B cell (primary cell): ENCODE measurements at regions not wholly inside any gene's neighbourhood (a gene's known extent, or its start where the extent isn't known, plus 50 kb on each side); places are given as distances from the start of the nearest gene placed in this dataset.

Experiments used
- ATAC-seq: fragments of 200-7000 bp; cut with Tn5 transposase; one replicate; pipeline ENCODE4 v1.10.0; 2021; ENCODE audit warnings: low read depth, mild to moderate bottlenecking, moderate number of reproducible peaks, moderate library complexity
- CTCF ChIA-PET: fragments of 350-600 bp; sonication (Branson Sonifier 250); formaldehyde crosslinking; loops from one replicate; lab custom pipeline; 2021; ENCODE audit warnings: antibody characterized with exemption, inconsistent platforms; lab: Charles Lee
- POLR2A ChIA-PET: fragments of 350-600 bp; sonication (Branson Sonifier 250); formaldehyde crosslinking; loops from one replicate; lab custom pipeline; 2021; ENCODE audit warnings: antibody characterized with exemption; lab: Charles Lee
- DNase-seq: peaks from one replicate; pipeline ENCODE4 v3.0.0; 2013
- H2AFZ ChIP-seq: 2 replicates; pipeline ENCODE4 v1.6.1; 2012; ENCODE audit warnings: mild to moderate bottlenecking, low read depth, low read length; ENCODE audit not compliant: insufficient read depth, poor library complexity, severe bottlenecking
- H3K27ac ChIP-seq, 2 donors: 1 replicate in 1 of 2; 2 replicates in 1 of 2; pipeline ENCODE4 v1.5.1; 2012 to 2013; ENCODE audit warnings: low read length in 2 of 2, mild to moderate bottlenecking in 2 of 2, moderate library complexity in 1 of 2
- H3K27me3 ChIP-seq, 4 experiments: fragments of 200-600 bp in 1 of 4; sonication (generic) in 1 of 4; replicated peaks in 1 of 4; 1 replicate in 2 of 4; 2 replicates in 2 of 4; pipeline versions ENCODE4 v1.6.1 to v1.7.0; 2013 to 2016; ENCODE audit warnings: low read length in 3 of 4, mild to moderate bottlenecking in 2 of 4, mixed read lengths in 1 of 4, moderate library complexity in 1 of 4; ENCODE audit not compliant: insufficient read depth in 4 of 4, control insufficient read depth in 3 of 4; ENCODE audit errors: control extremely low read depth in 1 of 4
- H3K36me3 ChIP-seq, 2 experiments: replicated peaks in 1 of 2; 1 replicate in 1 of 2; 2 replicates in 1 of 2; pipeline versions ENCODE4 v1.6.1 to v1.7.1; 2013; ENCODE audit warnings: low read length in 1 of 2; ENCODE audit not compliant: insufficient read depth in 2 of 2, control insufficient read depth in 1 of 2; ENCODE audit errors: control extremely low read depth in 1 of 2, extremely low read depth in 1 of 2
- H3K4me1 ChIP-seq, 2 donors: fragments of 200-600 bp in 1 of 2; sonication (generic) in 1 of 2; 1 replicate in 1 of 2; 2 replicates in 1 of 2; pipeline versions ENCODE4 v1.5.1 to v1.6.1; 2013 to 2017; ENCODE audit warnings: low read length in 2 of 2; ENCODE audit not compliant: control insufficient read depth in 2 of 2, insufficient read depth in 2 of 2
- H3K4me2 ChIP-seq: replicated peaks from 2 replicates; pipeline ENCODE3; 2012; ENCODE audit warnings: mild to moderate bottlenecking, low read depth, low read length; ENCODE audit not compliant: poor library complexity, severe bottlenecking
- H3K4me3 ChIP-seq, 5 experiments: fragments of 200-600 bp in 1 of 5; sonication (generic) in 1 of 5; 1 replicate in 3 of 5; 2 replicates in 2 of 5; pipeline versions ENCODE4 v1.5.1 to v1.7.0; 2011 to 2016; ENCODE audit warnings: low read length in 4 of 5, mild to moderate bottlenecking in 4 of 5, low read depth in 2 of 5, control low read depth in 1 of 5, moderate library complexity in 1 of 5; ENCODE audit not compliant: insufficient read depth in 1 of 5; ENCODE audit errors: control extremely low read depth in 1 of 5, extremely low read depth in 1 of 5
- H3K79me2 ChIP-seq: fragments of 200-600 bp; sonication (generic); one replicate; pipeline ENCODE4 v1.6.0; 2016; ENCODE audit warnings: low read length; ENCODE audit not compliant: control insufficient read depth, insufficient read depth
- H3K9ac ChIP-seq: fragments of 200-600 bp; sonication (generic); 2 replicates; pipeline ENCODE4 v1.6.1; 2017; ENCODE audit warnings: mild to moderate bottlenecking, low read length, moderate library complexity
- H3K9me3 ChIP-seq, 3 donors: one replicate each; pipeline versions ENCODE4 v1.6.1 to v1.7.1; 2013; ENCODE audit warnings: low read length in 2 of 3; ENCODE audit not compliant: control insufficient read depth in 2 of 3, insufficient read depth in 1 of 3; ENCODE audit errors: control extremely low read depth in 1 of 3
- H4K20me1 ChIP-seq: 2 replicates; pipeline ENCODE4 v1.6.0; 2012; ENCODE audit warnings: mild to moderate bottlenecking, low read length; ENCODE audit not compliant: insufficient read depth, control insufficient read depth, poor library complexity, severe bottlenecking
- H3K27ac Mint-ChIP-seq: one replicate; pipeline ENCODE4 v1.8.0; 2021; ENCODE audit warnings: mixed read lengths
- H3K27me3 Mint-ChIP-seq: one replicate; pipeline ENCODE4 v1.8.0; 2021; ENCODE audit warnings: mixed read lengths
- H3K4me1 Mint-ChIP-seq: one replicate; pipeline ENCODE4 v1.8.0; 2021; ENCODE audit warnings: mixed read lengths
- H3K4me3 Mint-ChIP-seq: one replicate; pipeline ENCODE4 v1.8.0; 2021; ENCODE audit warnings: mixed read lengths
- H3K9me3 Mint-ChIP-seq: one replicate; pipeline ENCODE4 v1.8.0; 2022; ENCODE audit warnings: mixed read lengths; ENCODE audit not compliant: insufficient read depth
- CTCF ChIP-seq: fragments of 200-600 bp; IDR thresholded peaks from one replicate; pipeline ENCODE4 v1.8.0; 2022; ENCODE audit warnings: antibody characterized with exemption, mild to moderate bottlenecking
- EZH2 ChIP-seq: IDR thresholded peaks from 2 replicates; pipeline ENCODE4 v1.6.1; 2012; ENCODE audit warnings: borderline replicate concordance, low read depth, mild to moderate bottlenecking, moderate library complexity, low read length; ENCODE audit not compliant: insufficient read depth, poor library complexity, severe bottlenecking
- WGBS: methylation state at CpG from one replicate; pipeline ENCODE4 v1.1.5; 2013; ENCODE audit warnings: missing lambda C conversion rate; ENCODE audit not compliant: insufficient coverage; 5-methylcytosine and 5-hydroxymethylcytosine counted together
- intact Hi-C: fragments of 100-400 bp; cut with micrococcal nuclease; formaldehyde crosslinking; loops from one replicate; pipeline ENCODE4 v1.10.0; 2022

- Mint-ChIP-seq H3K27me3 (peaks cover 31% of the 10 kb centered on the region), H3K4me1 (no peaks in the 10 kb centered on the region), H3K4me3 (no peak overlapping the region), H3K27ac (no peak overlapping the region), H3K9me3 (peaks cover 3% of the 10 kb centered on the region)
- intact Hi-C loops: no loop called here
- Histone ChIP-seq H3K27ac (no peak overlapping the region), H2AFZ (no peak overlapping the region), H3K36me3 (no peaks in the 10 kb centered on the region), H3K4me1 (no peaks in the 10 kb centered on the region), H3K4me3 (no peak overlapping the region), H3K27me3 (peaks cover 0 to 14% (median 6%) of the 10 kb centered on the region in 4 experiments), H3K79me2 (no peaks in the 10 kb centered on the region), H3K9ac (no peak overlapping the region), H3K9me3 (peaks cover 0 to 6% (median under 1%) of the 10 kb centered on the region in 3 donors), H4K20me1 (no peaks in the 10 kb centered on the region), H3K4me2 (no peak overlapping the region)
- CTCF ChIA-PET: no interaction called here
- POLR2A ChIA-PET: no interaction called here
- ATAC-seq: no peak
- WGBS: 88% methylated on average over 5 of the region's 6 CpGs
- DNase-seq: no peak
- no peak for TF ChIP-seq EZH2
- TF ChIP-seq CTCF: no peak
These were observed 58.5 kb downstream of the STYXL2 start for GRCh38 chr1:167152192-167152876.

GRCh38 chr1:167156466-167156865 lies 62.6 kb downstream of the STYXL2 start:
- Mint-ChIP-seq H3K9me3 (no peaks in the 10 kb centered on the region), H3K27me3 (peaks cover 10% of the 10 kb centered on the region), H3K4me3 (no peak overlapping the region), H3K4me1 (no peaks in the 10 kb centered on the region), H3K27ac (no peak overlapping the region)
- H3K79me2 ChIP-seq: no peaks in the 10 kb centered on the region
- H3K27ac ChIP-seq: no peak overlapping the region
- intact Hi-C loops: no loop called here
- H3K9me3 ChIP-seq: no peaks in the 10 kb centered on the region
- ChIA-PET CTCF (no interaction called here), POLR2A (no interaction called here)
- 100% methylated on average over 3 of the region's 4 CpGs for WGBS
- no peak overlapping the region for H3K4me3 ChIP-seq
- ATAC-seq: no peak
- DNase-seq: no peak
- no peaks in the 10 kb centered on the region for H3K36me3 ChIP-seq
- H3K4me1 ChIP-seq: no peaks in the 10 kb centered on the region
- no peak overlapping the region for H3K9ac ChIP-seq
- no peaks in the 10 kb centered on the region for H4K20me1 ChIP-seq
- TF ChIP-seq CTCF (no peak), EZH2 (no peak)
- H3K27me3 ChIP-seq: no peaks in the 10 kb centered on the region
- H2AFZ ChIP-seq: no peak overlapping the region
- H3K4me2 ChIP-seq: no peak overlapping the region
